Endothelial cell of umbilical vein (primary cell): ENCODE measurements at regions not wholly inside any gene's neighbourhood (a gene's known extent, or its start where the extent isn't known, plus 50 kb on each side); places are given as distances from the start of the nearest gene placed in this dataset.

Source experiments
- BruUV-seq: library from RNA; stranded (reverse); fragments of 400-500 nt; replicated peaks from 2 replicates; lab custom pipeline; 2021; lab: Mats Ljungman, UMichigan
- CTCF ChIA-PET: fragments of 300-600, 350-600 bp; sonication (Branson Sonifier 250); formaldehyde crosslinking; loops from one replicate; lab custom pipeline; 2021; ENCODE audit warnings: antibody characterized with exemption, inconsistent platforms; lab: Charles Lee
- POLR2A ChIA-PET: fragments of 300-600, 350-600 bp; sonication (Branson Sonifier 250); formaldehyde crosslinking; loops from one replicate; lab custom pipeline; 2021; ENCODE audit warnings: antibody characterized with exemption, inconsistent platforms; lab: Charles Lee
- DNase-seq: peaks from one replicate; pipeline ENCODE4 v3.0.0-alpha.2; 2011; ENCODE audit warnings: low read depth, low spot score
- FAIRE-seq: peaks from 2 replicates; lab custom pipeline; 2011; peaks lifted over from hg19 to GRCh38; lab: Jason Lieb, UNC
- H2AFZ ChIP-seq: 2 replicates; pipeline ENCODE4 v1.6.0; 2012; ENCODE audit warnings: low read depth, low read length, control low read depth, inconsistent platforms
- H3K27ac ChIP-seq: 2 replicates; pipeline ENCODE4 v1.5.1; 2011; ENCODE audit warnings: low read depth, mild to moderate bottlenecking, control low read depth, low read length, moderate library complexity; ENCODE audit not compliant: insufficient read depth
- H3K27me3 ChIP-seq, 2 experiments: 2 replicates each; pipeline versions ENCODE4 v1.6.0 to v1.6.1; 2011; ENCODE audit warnings: low read length in 2 of 2, mixed read lengths in 1 of 2; ENCODE audit not compliant: control insufficient read depth in 2 of 2, insufficient read depth in 2 of 2
- H3K36me3 ChIP-seq, 2 experiments: 2 replicates in 1 of 2; 3 replicates in 1 of 2; pipeline ENCODE4 v1.5.1; 2011; ENCODE audit warnings: low read length in 2 of 2, mild to moderate bottlenecking in 1 of 2, moderate library complexity in 1 of 2; ENCODE audit not compliant: control insufficient read depth in 2 of 2, insufficient read depth in 2 of 2; ENCODE audit errors: extremely low read depth in 1 of 2
- H3K4me1 ChIP-seq: 3 replicates; pipeline ENCODE4 v1.5.1; 2011; ENCODE audit warnings: mild to moderate bottlenecking, low read length; ENCODE audit not compliant: control insufficient read depth, insufficient read depth; ENCODE audit errors: extremely low read depth
- H3K4me2 ChIP-seq: 2 replicates; pipeline ENCODE4 v1.6.1; 2011; ENCODE audit warnings: low read length, control low read depth, mixed read lengths; ENCODE audit not compliant: insufficient read depth
- H3K4me3 ChIP-seq, 3 experiments: fragments of 200-600 bp in 1 of 3; sonication (generic), shearing (Covaris generic) in 1 of 3; replicated peaks in 1 of 3; 2 replicates each; pipeline ENCODE4 v1.5.1; 2011 to 2016; ENCODE audit warnings: control low read depth in 3 of 3, low read length in 3 of 3, mild to moderate bottlenecking in 2 of 3, inconsistent platforms in 1 of 3, low read depth in 1 of 3, moderate library complexity in 1 of 3; ENCODE audit not compliant: insufficient read depth in 1 of 3
- H3K79me2 ChIP-seq: 2 replicates; pipeline ENCODE4 v1.6.0; 2012; ENCODE audit warnings: low read length, inconsistent platforms; ENCODE audit not compliant: control insufficient read depth, insufficient read depth
- H3K9ac ChIP-seq: replicated peaks from 2 replicates; pipeline ENCODE3; 2011; ENCODE audit warnings: low read length, control low read depth; ENCODE audit not compliant: insufficient read depth; ENCODE audit errors: extremely low read depth
- H3K9me1 ChIP-seq: replicated peaks from 3 replicates; pipeline ENCODE4 v1.6.0; 2011; ENCODE audit warnings: mild to moderate bottlenecking, low read length; ENCODE audit not compliant: control insufficient read depth, insufficient read depth; ENCODE audit errors: extremely low read depth
- H3K9me3 ChIP-seq: replicated peaks from 2 replicates; pipeline ENCODE4 v1.5.1; 2012; ENCODE audit warnings: low read length, inconsistent platforms; ENCODE audit not compliant: control insufficient read depth, insufficient read depth
- H4K20me1 ChIP-seq: replicated peaks from 2 replicates; pipeline ENCODE3; 2011; ENCODE audit warnings: mild to moderate bottlenecking, low read length; ENCODE audit not compliant: control insufficient read depth, insufficient read depth; ENCODE audit errors: extremely low read depth
- CTCF ChIP-seq, 2 donors: IDR thresholded peaks; 1 replicate in 1 of 2; 2 replicates in 1 of 2; pipeline ENCODE4 v1.5.1; 2011; ENCODE audit warnings: low read length in 2 of 2, mild to moderate bottlenecking in 2 of 2, moderate library complexity in 2 of 2, control low read depth in 1 of 2, inconsistent platforms in 1 of 2, low read depth in 1 of 2; ENCODE audit not compliant: insufficient read depth in 1 of 2; ENCODE audit errors: extremely low read depth in 1 of 2
- EZH2 ChIP-seq: IDR thresholded peaks from 2 replicates; pipeline ENCODE4 v1.6.1; 2012; ENCODE audit warnings: borderline replicate concordance, low read depth, mild to moderate bottlenecking, moderate library complexity, low read length, inconsistent platforms; ENCODE audit not compliant: severe bottlenecking
- FOS ChIP-seq: IDR thresholded peaks from 2 replicates; pipeline ENCODE4 v1.6.1; 2011; ENCODE audit warnings: mild to moderate bottlenecking, low read length, moderate library complexity, borderline replicate concordance; ENCODE audit not compliant: insufficient read depth
- JUN ChIP-seq: IDR thresholded peaks from 2 replicates; pipeline ENCODE4 v1.6.1; 2011; ENCODE audit warnings: borderline replicate concordance, low read depth; ENCODE audit not compliant: insufficient read length, insufficient read depth
- MAX ChIP-seq: IDR thresholded peaks from 2 replicates; pipeline ENCODE4 v1.6.1; 2011; ENCODE audit not compliant: insufficient read depth, insufficient read length
- MYC ChIP-seq: IDR thresholded peaks from one replicate; pipeline ENCODE4 v1.6.1; 2011; ENCODE audit warnings: mild to moderate bottlenecking, low read depth, low read length
- POLR2A ChIP-seq: IDR thresholded peaks from 2 replicates; pipeline ENCODE4 v1.6.1; 2012; ENCODE audit warnings: low read depth, mild to moderate bottlenecking, control low read depth, low read length
- POLR2AphosphoS5 ChIP-seq: IDR thresholded peaks from 2 replicates; pipeline ENCODE4 v1.6.1; 2012; ENCODE audit warnings: low read depth, mild to moderate bottlenecking, control low read depth, low read length, moderate library complexity; ENCODE audit not compliant: insufficient read depth
- dilution Hi-C: fragments of 300-500 bp; cut with MboI; formaldehyde crosslinking; loops from one replicate; pipeline ENCODE4 v1.15.0; 2019; ENCODE audit warnings: low sequenced_read_pairs; ENCODE audit not compliant: extremely low pct_ligation_motif_present
- intact Hi-C: fragments of 100-400 bp; cut with micrococcal nuclease; formaldehyde crosslinking; loops from one replicate; pipeline ENCODE4 v1.10.0; 2022

GRCh38 chr10:33805831-33806230, 471.4 kb upstream of the NRP1 start:
- no TSS peak for BruUV-seq
- Histone ChIP-seq H3K79me2 (no peaks in the 10 kb centered on the region), H3K27ac (no peak overlapping the region), H3K9ac (no peak overlapping the region), H3K27me3 (peaks cover 0 to 5% of the 10 kb centered on the region in 2 experiments), H3K4me1 (peaks cover 7% of the 10 kb centered on the region), H2AFZ (no peak overlapping the region), H3K36me3 (no peaks in the 10 kb centered on the region), H3K9me3 (no peaks in the 10 kb centered on the region), H3K4me2 (no peak overlapping the region), H3K9me1 (no peaks in the 10 kb centered on the region), H4K20me1 (no peaks in the 10 kb centered on the region), H3K4me3 (no peak overlapping the region)
- FAIRE-seq = no peak
- intact Hi-C loops = no loop called here
- dilution Hi-C loops = no loop called here
- POLR2A ChIA-PET = no interaction called here
- no peak for TF ChIP-seq FOS
- TF ChIP-seq JUN = no peak
- DNase-seq = no peak
- CTCF ChIA-PET = no interaction called here

GRCh38 chr10:33804584-33804983, 470.1 kb upstream of the NRP1 start:
- POLR2A ChIA-PET = interaction anchor here (0.6 kb wide), 1 partner anchor 737 kb away, joined by 3 read pairs; no protein-coding TSS in a partner anchor
- CTCF ChIA-PET = no interaction called here
- intact Hi-C loops = no loop called here

More at GRCh38 chr10:33804584-33804983, 470.1 kb upstream of the NRP1 start:
- H2AFZ ChIP-seq = no peak overlapping the region
- DNase-seq = no peak
- no peaks in the 10 kb centered on the region for H3K79me2 ChIP-seq
- no peak overlapping the region for H3K4me2 ChIP-seq
- no TSS peak for BruUV-seq
- dilution Hi-C loops = no loop called here
- H3K9me1 ChIP-seq = no peaks in the 10 kb centered on the region
- H4K20me1 ChIP-seq = no peaks in the 10 kb centered on the region
- peaks cover 0 to 5% of the 10 kb centered on the region in 2 experiments for H3K27me3 ChIP-seq
- H3K4me1 ChIP-seq = peaks cover 7% of the 10 kb centered on the region
- no peak overlapping the region for H3K27ac ChIP-seq
- no peak for FAIRE-seq
- H3K4me3 ChIP-seq = no peak overlapping the region
- no peaks in the 10 kb centered on the region for H3K36me3 ChIP-seq
- H3K9me3 ChIP-seq = no peaks in the 10 kb centered on the region
- TF ChIP-seq MAX = no peak
- TF ChIP-seq JUN = no peak
- no peak for TF ChIP-seq FOS
- no peak for TF ChIP-seq CTCF (IDR thresholded peaks at IDR 0.05; ENCODE audit: extremely low read depth in 1 of 2, insufficient read depth in 1 of 2, low read depth in 1 of 2, low read length in 2 of 2)
- TF ChIP-seq MYC = no peak
- no peak for TF ChIP-seq POLR2A
- TF ChIP-seq POLR2AphosphoS5 = no peak
- no peak for TF ChIP-seq EZH2
- no peak overlapping the region for H3K9ac ChIP-seq
